Keratinocyte (primary cell): ENCODE measurements at regions not wholly inside any gene's neighbourhood (a gene's known extent, or its start where the extent isn't known, plus 50 kb on each side); places are given as distances from the start of the nearest gene placed in this dataset.
"Not testable (repeated sequence)": the region's sequence is repeated elsewhere in the genome, so short reads cannot be mapped to it uniquely, and the experiment has no call there.

Experiments
- DNase-seq: peaks from one replicate; pipeline ENCODE4 v3.0.0-alpha.2; 2011; ENCODE audit warnings: low read depth, missing footprints, low spot score
- FAIRE-seq: peaks from 2 replicates; lab custom pipeline; 2011; peaks lifted over from hg19 to GRCh38; lab: Jason Lieb, UNC
- H2AFZ ChIP-seq: 2 replicates; pipeline ENCODE4 v1.6.0; 2012; ENCODE audit warnings: low read length, control low read depth, inconsistent platforms; ENCODE audit not compliant: control insufficient read depth
- H3K27ac ChIP-seq: 2 replicates; pipeline ENCODE4 v1.5.1; 2011; ENCODE audit warnings: low read length; ENCODE audit not compliant: control insufficient read depth, insufficient read depth
- H3K27me3 ChIP-seq: 3 replicates; pipeline ENCODE4 v1.6.0; 2011; ENCODE audit warnings: low read length; ENCODE audit not compliant: control insufficient read depth, insufficient read depth; ENCODE audit errors: extremely low read depth
- H3K36me3 ChIP-seq, 2 experiments: 2 replicates in 1 of 2; 3 replicates in 1 of 2; pipeline ENCODE4 v1.5.1; 2011; ENCODE audit warnings: low read length in 2 of 2, mild to moderate bottlenecking in 1 of 2; ENCODE audit not compliant: control insufficient read depth in 2 of 2, insufficient read depth in 2 of 2; ENCODE audit errors: extremely low read depth in 1 of 2
- H3K4me1 ChIP-seq: 3 replicates; pipeline ENCODE4 v1.5.1; 2011; ENCODE audit warnings: low read length; ENCODE audit not compliant: control insufficient read depth, insufficient read depth; ENCODE audit errors: extremely low read depth
- H3K4me2 ChIP-seq: 3 replicates; pipeline ENCODE4 v1.6.0; 2011; ENCODE audit warnings: low read depth, low read length; ENCODE audit not compliant: control insufficient read depth, insufficient read depth; ENCODE audit errors: extremely low read depth
- H3K4me3 ChIP-seq, 3 experiments: fragments of 200-600 bp in 1 of 3; sonication (generic) in 1 of 3; 2 replicates in 2 of 3; 3 replicates in 1 of 3; pipeline ENCODE4 v1.5.1; 2011 to 2016; ENCODE audit warnings: low read length in 3 of 3, mild to moderate bottlenecking in 3 of 3, control low read depth in 2 of 3, inconsistent platforms in 1 of 3, low read depth in 1 of 3, mixed read lengths in 1 of 3, mixed run types in 1 of 3, moderate library complexity in 1 of 3; ENCODE audit not compliant: control insufficient read depth in 2 of 3, insufficient read depth in 2 of 3; ENCODE audit errors: extremely low read depth in 1 of 3
- H3K79me2 ChIP-seq: 2 replicates; pipeline ENCODE4 v1.6.0; 2012; ENCODE audit warnings: low read length; ENCODE audit not compliant: control insufficient read depth, insufficient read depth
- H3K9ac ChIP-seq: 3 replicates; pipeline ENCODE4 v1.6.0; 2011; ENCODE audit warnings: low read length; ENCODE audit not compliant: control insufficient read depth, insufficient read depth; ENCODE audit errors: extremely low read depth
- H3K9me1 ChIP-seq: 3 replicates; pipeline ENCODE4 v1.6.0; 2011; ENCODE audit warnings: low read length; ENCODE audit not compliant: control insufficient read depth, insufficient read depth; ENCODE audit errors: extremely low read depth
- H3K9me3 ChIP-seq: 2 replicates; pipeline ENCODE4 v1.5.1; 2012; ENCODE audit warnings: low read depth, low read length; ENCODE audit not compliant: control insufficient read depth
- H4K20me1 ChIP-seq: 3 replicates; pipeline ENCODE4 v1.6.0; 2011; ENCODE audit warnings: low read length; ENCODE audit not compliant: control insufficient read depth, insufficient read depth; ENCODE audit errors: extremely low read depth
- CTCF ChIP-seq, 3 experiments: IDR thresholded peaks in 1 of 3; conservative IDR thresholded peaks in 1 of 3; optimal IDR thresholded peaks in 1 of 3; 2 replicates in 2 of 3; 3 replicates in 1 of 3; pipeline versions ENCODE3 to v1.5.1; 2011; ENCODE audit warnings: low read length in 3 of 3, mild to moderate bottlenecking in 3 of 3, moderate library complexity in 2 of 3, control low read depth in 1 of 3, inconsistent platforms in 1 of 3; ENCODE audit not compliant: insufficient read depth in 2 of 3; ENCODE audit errors: extremely low read depth in 1 of 3
- EZH2 ChIP-seq: IDR thresholded peaks from one replicate; pipeline ENCODE4 v1.6.1; 2012; ENCODE audit warnings: inconsistent platforms, mild to moderate bottlenecking, low read length, moderate library complexity
- dilution Hi-C: fragments of 300-500 bp; cut with MboI; formaldehyde crosslinking; loops from one replicate; pipeline ENCODE4 v1.7.0; 2020; ENCODE audit warnings: low sequenced_read_pairs; ENCODE audit not compliant: extremely low pct_ligation_motif_present

- Histone ChIP-seq H3K27ac (no peak overlapping the region), H3K4me1 (no peaks in the 10 kb centered on the region), H3K4me3 (no peak overlapping the region), H3K9me1 (no peaks in the 10 kb centered on the region), H3K9ac (no peak overlapping the region), H3K9me3 (no peaks in the 10 kb centered on the region), H3K4me2 (no peak overlapping the region), H3K27me3 (no peaks in the 10 kb centered on the region), H3K79me2 (no peaks in the 10 kb centered on the region), H4K20me1 (no peaks in the 10 kb centered on the region), H2AFZ (no peak overlapping the region), H3K36me3 (no peaks in the 10 kb centered on the region)
- no peak for FAIRE-seq
- TF ChIP-seq CTCF (optimal IDR thresholded peaks at IDR 0.05 in 1 of 3, IDR thresholded peaks at IDR 0.05 in 1 of 3, conservative IDR thresholded peaks at IDR 0.05 in 1 of 3; ENCODE audit: extremely low read depth in 1 of 3, insufficient read depth in 2 of 3, low read length in 3 of 3) (no peak), EZH2 (no peak)
- dilution Hi-C loops: no loop called here
- DNase-seq: no peak
Measured at GRCh38 chr6:167479901-167480648, 155.2 kb downstream of the TTLL2 start.

- no peak for DNase-seq
- H3K9ac ChIP-seq: no peak overlapping the region
- dilution Hi-C loops: no loop called here
- no peaks in the 10 kb centered on the region for H3K79me2 ChIP-seq
- no peaks in the 10 kb centered on the region for H3K9me1 ChIP-seq
- TF ChIP-seq EZH2 (no peak), CTCF (optimal IDR thresholded peaks at IDR 0.05 in 1 of 3, IDR thresholded peaks at IDR 0.05 in 1 of 3, conservative IDR thresholded peaks at IDR 0.05 in 1 of 3; ENCODE audit: extremely low read depth in 1 of 3, insufficient read depth in 2 of 3, low read length in 3 of 3) (no peak)
- H3K4me1 ChIP-seq: no peaks in the 10 kb centered on the region
- no peak overlapping the region for H3K27ac ChIP-seq
- no peaks in the 10 kb centered on the region for H4K20me1 ChIP-seq
- no peak overlapping the region for H3K4me3 ChIP-seq
- H3K4me2 ChIP-seq: no peak overlapping the region
- no peaks in the 10 kb centered on the region for H3K9me3 ChIP-seq
- H2AFZ ChIP-seq: no peak overlapping the region
- no peaks in the 10 kb centered on the region for H3K27me3 ChIP-seq
- no peak for FAIRE-seq
- no peaks in the 10 kb centered on the region for H3K36me3 ChIP-seq
Measured at GRCh38 chr6:167481307-167481926, 156.5 kb downstream of the TTLL2 start.

- H2AFZ ChIP-seq, H3K4me3 ChIP-seq, FAIRE-seq, H3K36me3 ChIP-seq, H3K4me1 ChIP-seq, H3K27me3 ChIP-seq, H3K9ac ChIP-seq, H3K9me3 ChIP-seq, dilution Hi-C loops, DNase-seq, H3K9me1 ChIP-seq, H3K4me2 ChIP-seq, H4K20me1 ChIP-seq, H3K27ac ChIP-seq, H3K79me2 ChIP-seq: not testable (repeated sequence)
Measured at GRCh38 chr6:167482801-167483200, 157.9 kb downstream of the TTLL2 start.
